HG03097 (cell line): ENCODE measurements at regions not wholly inside any gene's neighbourhood (a gene's known extent, or its start where the extent isn't known, plus 50 kb on each side); places are given as distances from the start of the nearest gene placed in this dataset.
"Not testable (repeated sequence)": the region's sequence is repeated elsewhere in the genome, so short reads cannot be mapped to it uniquely, and the experiment has no call there.

ENCODE experiments used
- ATAC-seq: cut with Tn5 transposase; IDR thresholded peaks from one replicate; pipeline ENCODE4 v1.9.1; 2021; ENCODE audit not compliant: unreplicated experiment, low FRiP score

DNA sequence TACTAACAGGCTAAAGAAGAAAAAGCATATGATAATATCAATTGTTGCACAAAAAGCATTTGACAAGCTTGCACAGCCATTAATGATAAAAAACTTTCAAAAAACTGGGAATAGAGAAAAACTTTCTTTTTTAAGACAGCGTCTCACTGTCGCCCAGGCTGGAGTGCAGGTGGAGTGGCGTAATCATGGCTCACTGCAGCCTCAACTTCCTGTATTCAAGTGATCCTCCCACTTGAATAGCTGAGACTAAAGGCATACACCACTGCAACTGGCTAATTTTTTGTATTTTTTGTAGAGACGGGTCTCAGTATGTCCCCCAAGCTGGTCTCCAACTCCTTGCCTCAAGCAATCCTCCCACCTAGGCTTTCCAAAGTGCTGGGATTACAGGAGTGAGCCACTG is 382.8 kb downstream of the TSHZ3 start:
- no peak for ATAC-seq

- no peak for ATAC-seq
These were observed 390.2 kb downstream of the TSHZ3 start for GRCh38 chr19:30959011-30959410.

- ATAC-seq: no peak
These were observed 393.8 kb downstream of the TSHZ3 start for GRCh38 chr19:30955112-30956104.

DNA sequence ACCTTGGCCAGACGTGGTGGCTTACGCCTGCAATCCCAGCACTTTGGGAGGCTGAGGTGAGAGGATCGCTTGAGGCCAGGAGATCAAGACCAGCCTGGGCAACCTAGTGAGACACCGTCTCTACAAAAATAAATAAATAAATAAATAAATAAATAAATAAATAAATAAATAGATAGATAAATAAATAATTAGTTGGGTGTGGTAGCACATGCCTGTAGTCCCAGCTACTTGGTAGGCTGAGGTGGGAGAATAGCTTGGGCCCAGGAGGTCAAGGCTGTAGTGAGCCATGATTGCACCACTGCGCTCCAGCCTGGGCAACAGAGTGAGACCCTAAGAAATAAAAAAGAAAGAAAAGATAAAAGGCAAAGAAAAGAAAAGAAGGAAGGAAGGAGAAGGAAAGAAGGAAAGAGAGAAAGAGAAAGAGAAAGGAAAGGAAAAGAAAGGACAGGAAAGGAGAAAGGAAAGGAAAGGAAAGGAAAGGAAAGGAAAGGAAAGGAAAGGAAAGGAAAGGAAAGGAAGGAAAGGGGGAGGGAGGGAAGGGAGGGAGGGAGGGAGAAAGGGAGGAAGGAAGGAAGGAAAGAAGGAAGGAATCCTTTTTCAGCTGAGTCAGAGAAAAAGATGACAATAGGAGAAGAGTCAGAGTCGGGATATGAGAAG is 404.8 kb downstream of the TSHZ3 start:
- ATAC-seq: not testable (repeated sequence)

DNA sequence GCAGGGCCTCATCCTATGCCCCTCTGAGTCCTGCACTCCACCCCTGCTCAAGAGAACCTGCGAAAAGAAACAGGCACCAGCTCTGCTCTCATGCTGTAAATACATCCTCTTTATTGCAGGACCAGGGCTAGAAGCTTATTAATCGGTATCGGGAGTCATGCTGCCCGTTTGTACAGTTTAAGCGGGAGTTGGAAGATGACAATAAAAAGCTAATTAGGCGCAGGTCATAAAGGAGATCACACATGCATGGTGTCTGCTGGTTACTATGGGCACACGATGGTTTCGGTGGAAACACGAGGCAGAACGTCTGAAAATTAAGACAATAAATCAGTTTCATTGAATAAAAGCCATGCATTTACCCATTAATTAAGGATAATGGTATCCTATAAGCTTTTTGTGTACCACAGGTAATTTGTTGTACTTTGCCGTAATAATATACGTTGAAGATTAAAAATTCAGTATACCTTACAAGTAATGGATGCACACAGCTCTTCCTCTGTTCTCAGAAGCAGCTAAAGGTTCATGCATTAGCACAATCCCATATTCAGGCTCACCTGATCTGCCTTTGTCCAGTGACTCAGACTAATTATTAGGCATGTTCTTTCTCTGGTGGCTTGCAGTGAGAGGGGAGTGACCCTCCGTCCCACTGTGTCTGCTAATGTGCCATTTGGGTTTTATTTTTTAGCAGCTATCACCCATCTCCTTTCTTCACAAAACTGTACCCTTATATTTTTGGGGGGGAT is 406.0 kb downstream of the TSHZ3 start:
- ATAC-seq: no peak

GRCh38 chr19:30942636-30943035 is 406.6 kb downstream of the TSHZ3 start:
- ATAC-seq: no peak

DNA sequence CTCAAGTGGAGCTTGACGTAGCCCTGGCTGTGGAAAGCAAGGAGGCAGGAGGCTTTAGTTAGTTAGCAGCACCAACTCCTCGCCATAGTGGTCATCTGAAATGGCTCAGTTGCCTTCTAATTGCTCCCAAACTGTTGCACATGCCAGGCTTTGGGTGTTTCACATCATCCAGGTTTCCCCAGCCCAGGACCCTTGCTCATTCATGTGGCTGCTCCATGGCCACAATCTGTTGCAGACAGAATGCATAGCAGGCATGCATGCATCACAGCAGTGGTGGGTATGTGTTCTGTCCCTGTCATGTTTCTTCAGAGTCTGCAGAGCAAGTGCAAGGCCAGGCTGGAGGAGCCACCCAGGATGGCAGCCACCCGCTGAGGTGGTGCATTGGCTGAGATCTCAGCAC is 407.6 kb downstream of the TSHZ3 start:
- ATAC-seq: no peak

DNA sequence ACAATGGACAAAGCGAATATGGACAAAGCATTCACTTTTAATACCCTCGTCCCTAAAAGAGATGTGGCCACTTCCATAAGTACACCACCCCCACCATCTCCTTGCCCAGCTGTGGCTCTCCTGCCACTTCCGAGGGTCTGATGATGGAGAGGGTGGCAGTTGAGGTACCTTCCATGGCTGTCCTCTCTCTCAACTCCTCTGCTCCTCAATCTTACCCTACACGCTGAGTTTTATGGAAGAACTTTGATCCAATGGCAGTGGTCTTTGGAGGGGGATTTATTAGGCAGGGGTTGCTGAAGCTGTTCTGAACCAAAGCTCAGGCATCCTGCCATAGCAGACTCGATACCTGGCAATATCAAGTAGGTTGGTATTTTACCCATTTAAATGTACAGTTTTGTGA is 413.0 kb downstream of the TSHZ3 start:
- ATAC-seq: no peak

DNA sequence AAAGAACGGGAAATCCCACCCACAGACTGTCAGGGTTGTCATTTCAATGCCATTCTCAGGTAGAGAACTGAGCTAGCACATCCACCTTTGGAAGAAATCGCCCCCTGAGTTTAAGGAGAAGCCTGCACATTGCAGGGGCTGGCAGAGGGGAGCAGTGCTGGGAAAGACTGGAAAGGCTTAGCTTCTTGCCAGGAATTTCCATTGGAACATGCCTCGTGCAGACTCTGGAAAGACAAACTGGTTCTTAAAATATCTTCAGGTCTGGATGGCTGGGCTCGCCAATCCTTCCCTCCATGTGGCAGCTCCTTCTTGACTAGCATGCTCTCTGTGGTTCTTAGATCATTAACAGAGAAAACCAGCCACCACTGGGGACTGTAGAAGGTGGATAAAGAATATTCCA is 414.1 kb downstream of the TSHZ3 start:
- no peak for ATAC-seq

DNA sequence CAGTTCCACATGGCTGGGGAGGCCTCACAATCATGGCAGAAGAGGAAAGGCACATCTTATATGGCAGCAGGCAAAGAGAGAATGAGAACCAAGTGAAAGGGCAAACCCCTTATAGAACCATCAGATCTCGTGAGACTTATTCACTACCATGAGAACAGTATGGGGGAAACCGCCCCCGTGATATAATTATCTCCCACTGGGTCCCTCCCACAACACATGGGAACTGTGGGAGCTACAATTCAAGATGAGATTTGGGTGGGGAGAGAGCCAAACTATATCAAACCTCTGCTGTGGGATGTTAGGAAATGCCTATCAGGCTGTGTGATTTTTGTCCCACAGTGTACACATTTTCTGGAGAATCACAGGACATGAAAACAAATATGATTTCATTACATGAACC is 415.8 kb downstream of the TSHZ3 start:
- not testable (repeated sequence) for ATAC-seq

- no peak for ATAC-seq
These were observed 416.4 kb downstream of the TSHZ3 start for GRCh38 chr19:30932854-30933253.

GRCh38 chr19:30930941-30931706 is 418.1 kb downstream of the TSHZ3 start:
- no peak for ATAC-seq

DNA sequence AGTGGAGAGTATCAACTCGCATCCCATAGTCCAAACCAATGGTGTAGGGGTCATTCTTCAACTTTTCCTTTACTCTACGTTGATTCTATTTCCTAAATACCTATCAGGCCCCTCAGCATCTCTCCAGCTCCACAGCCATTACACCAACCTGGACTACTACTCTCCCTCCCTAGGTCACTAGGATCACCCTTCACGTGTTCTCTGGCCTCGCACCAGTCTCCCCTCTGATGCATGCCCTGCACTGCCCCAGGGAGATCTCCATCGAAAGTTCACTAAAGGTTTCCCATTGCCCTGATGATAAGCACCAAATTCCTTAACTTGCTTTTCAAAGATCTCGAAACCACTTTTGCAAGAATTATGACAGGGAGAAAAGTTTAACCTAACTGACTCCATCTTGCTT is 421.5 kb downstream of the TSHZ3 start:
- no peak for ATAC-seq

DNA sequence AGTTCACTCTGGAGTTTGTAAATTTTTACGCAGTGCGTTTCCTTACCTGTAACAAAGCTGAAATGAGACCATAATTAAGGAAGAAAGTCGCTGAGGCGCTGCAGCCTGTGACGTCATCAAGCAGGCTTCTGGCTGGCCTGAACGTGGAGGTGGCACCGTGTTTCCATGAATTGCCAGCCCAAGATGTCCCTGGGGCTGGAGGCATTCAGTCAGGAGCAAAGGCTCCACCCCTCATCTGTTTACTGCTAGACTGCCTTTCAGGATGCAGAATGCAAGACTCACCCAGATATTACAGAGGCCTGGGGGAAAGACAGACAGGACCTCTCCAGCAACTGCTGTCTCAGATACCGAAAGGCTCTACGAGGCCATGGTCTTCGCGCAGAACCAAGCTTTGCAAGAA is 424.6 kb downstream of the TSHZ3 start:
- no peak for ATAC-seq

DNA sequence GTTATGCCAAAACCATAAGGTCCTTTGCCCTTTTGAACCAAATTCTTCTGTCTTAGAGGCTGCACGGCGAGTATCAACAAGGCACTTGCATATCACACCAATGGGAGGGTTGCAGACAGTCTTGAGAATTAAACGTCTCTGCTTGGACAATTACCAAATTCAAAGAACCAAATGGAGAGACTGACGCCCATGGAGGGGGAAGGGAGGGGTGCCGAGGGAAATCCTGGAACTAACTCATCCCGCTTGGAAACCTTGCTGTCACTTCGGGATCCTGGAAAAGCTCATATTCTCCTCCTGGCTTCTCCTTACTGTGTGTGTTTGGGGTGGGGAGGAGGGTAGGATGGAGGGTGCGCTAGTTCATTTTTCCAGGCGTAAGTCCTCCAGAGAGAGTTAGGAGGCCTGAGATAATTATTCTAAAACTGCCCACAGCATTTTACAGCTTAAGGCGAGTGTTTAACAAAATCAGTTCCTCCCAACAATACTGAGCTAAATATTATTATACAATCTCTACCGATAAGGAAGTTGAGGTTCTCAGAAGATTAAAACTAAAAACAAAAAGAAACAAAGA is 425.1 kb downstream of the TSHZ3 start:
- no peak for ATAC-seq

DNA sequence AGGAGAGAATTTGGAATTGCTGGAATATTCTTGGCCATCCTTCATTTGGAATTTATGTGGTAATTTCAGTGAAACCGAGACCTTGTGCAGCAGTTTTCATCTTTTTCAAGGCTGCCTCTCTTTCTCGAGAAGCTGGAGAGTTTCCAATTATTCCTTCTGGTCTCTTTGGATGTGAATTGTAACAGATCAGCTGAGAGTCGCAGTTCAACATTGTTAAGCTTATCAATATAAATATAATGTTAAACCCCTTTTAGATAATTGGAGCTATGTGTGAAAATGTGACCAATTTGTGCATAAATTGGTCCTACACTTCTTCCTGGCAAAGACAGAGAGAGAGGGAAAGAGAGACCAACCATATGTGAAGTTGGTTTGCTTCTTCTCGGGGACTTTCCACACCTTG is 425.6 kb downstream of the TSHZ3 start:
- no peak for ATAC-seq

DNA sequence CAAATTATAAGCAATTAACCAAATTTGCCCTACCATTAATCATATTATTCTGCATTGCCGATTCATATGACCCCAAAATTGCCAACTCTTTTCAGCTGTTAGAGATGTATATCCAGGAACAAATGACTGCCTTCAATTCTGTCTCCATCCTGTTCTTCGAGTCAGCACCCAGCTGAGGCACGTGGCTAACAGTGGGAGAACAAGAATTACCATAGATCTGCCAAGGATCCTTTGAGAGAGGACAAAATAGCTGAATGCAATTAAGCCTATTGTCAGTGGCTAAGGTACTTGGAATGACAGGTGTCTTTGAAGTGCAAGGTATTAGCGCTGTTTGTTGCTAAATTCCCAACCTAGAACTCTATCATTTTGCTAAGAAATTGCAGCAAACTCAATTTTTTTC is 426.1 kb downstream of the TSHZ3 start:
- ATAC-seq: no peak

GRCh38 chr19:30920222-30920621 is 429.0 kb downstream of the TSHZ3 start:
- no peak for ATAC-seq

DNA sequence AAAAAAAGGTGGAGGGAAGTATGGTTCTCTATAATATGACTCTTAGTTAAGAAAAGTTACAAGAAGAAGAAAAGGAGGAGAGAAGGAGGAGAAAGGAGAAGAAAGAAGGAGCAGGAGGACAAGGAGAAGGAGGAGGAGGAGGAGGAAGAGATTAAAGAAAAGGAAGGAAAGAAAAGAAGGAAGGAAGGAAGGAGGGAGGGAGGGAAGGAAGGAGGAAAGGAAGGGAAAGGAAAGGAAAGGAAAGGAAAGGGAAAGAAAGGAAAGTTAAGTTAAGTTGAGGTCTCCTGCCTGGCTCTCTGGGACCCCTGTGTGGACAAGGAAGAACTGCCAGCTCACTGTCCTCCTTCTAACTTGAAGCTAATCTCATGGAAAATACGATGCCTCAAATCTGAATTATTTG is 429.5 kb downstream of the TSHZ3 start:
- no peak for ATAC-seq

DNA sequence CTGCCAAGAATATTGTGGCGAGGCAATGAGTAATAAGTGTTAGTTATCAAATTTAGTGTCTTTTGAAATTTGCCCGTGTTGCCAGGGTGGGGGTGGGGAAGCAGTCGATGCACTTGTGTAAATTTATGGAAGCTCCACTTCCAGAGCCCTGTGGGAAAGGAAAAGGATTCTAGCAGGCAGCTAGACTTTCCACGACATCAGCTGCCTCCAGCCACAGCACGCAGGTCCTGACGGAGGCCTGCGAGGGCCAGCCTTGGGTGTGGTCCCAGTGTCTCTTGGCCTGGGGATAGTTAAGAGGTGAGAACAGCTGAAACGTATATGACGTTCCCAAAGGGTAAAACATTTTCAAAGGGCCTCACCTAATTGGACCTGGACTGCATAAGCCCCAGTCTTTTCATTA is 433.0 kb downstream of the TSHZ3 start:
- no peak for ATAC-seq
